Brain microvascular endothelial cell (primary cell): ENCODE measurements at regions not wholly inside any gene's neighbourhood (a gene's known extent, or its start where the extent isn't known, plus 50 kb on each side); places are given as distances from the start of the nearest gene placed in this dataset.

Experiments used
- DNase-seq: peaks from one replicate; pipeline ENCODE4 v3.0.0-alpha.2; 2020
- H3K27ac ChIP-seq: fragments of 250-450 bp; sonication (Bioruptor Pico); 2 replicates; pipeline ENCODE4 v1.5.1; 2020; ENCODE audit warnings: mild to moderate bottlenecking, moderate library complexity
- H3K27me3 ChIP-seq: fragments of 250-450 bp; sonication (Bioruptor Pico); replicated peaks from 2 replicates; pipeline ENCODE4 v1.5.1; 2020; ENCODE audit warnings: mild to moderate bottlenecking
- H3K36me3 ChIP-seq: fragments of 250-450 bp; sonication (Bioruptor Pico); replicated peaks from 2 replicates; pipeline ENCODE4 v1.5.1; 2020; ENCODE audit warnings: mild to moderate bottlenecking
- H3K4me3 ChIP-seq: 2 replicates; pipeline ENCODE4 v1.5.1; 2011; ENCODE audit warnings: low read depth, mild to moderate bottlenecking, control low read depth, low read length, moderate library complexity
- CTCF ChIP-seq: IDR thresholded peaks from 2 replicates; pipeline ENCODE4 v1.5.1; 2011; ENCODE audit warnings: low read depth, mild to moderate bottlenecking, moderate library complexity, low read length, control low read depth, inconsistent platforms; ENCODE audit errors: missing control alignments
- in situ Hi-C: cut with HindIII; loops from 2 replicates; pipeline ENCODE4 v1.10.0; 2017; ENCODE audit warnings: low sequenced_read_pairs, low pct_ligation_motif_present

GRCh38 chr4:138535316-138535715, 293.2 kb upstream of the SLC7A11 start:
- in situ Hi-C loops, result no loop called here

GRCh38 chr4:138522366-138522765, 280.2 kb upstream of the SLC7A11 start:
- peak; percentile 9 for DNase-seq
- H3K27ac ChIP-seq, result no peak overlapping the region
- peak; percentile 55 for TF ChIP-seq CTCF
- in situ Hi-C loops, result no loop called here
- no peaks in the 10 kb centered on the region for H3K36me3 ChIP-seq
- no peak overlapping the region for H3K4me3 ChIP-seq
- no peaks in the 10 kb centered on the region for H3K27me3 ChIP-seq

More at GRCh38 chr4:138535316-138535715, 293.2 kb upstream of the SLC7A11 start:
- no peaks in the 10 kb centered on the region for H3K27me3 ChIP-seq
- DNase-seq, result peak; percentile 43
- no peak overlapping the region for H3K4me3 ChIP-seq
- no peaks in the 10 kb centered on the region for H3K36me3 ChIP-seq
- H3K27ac ChIP-seq, result no peak overlapping the region
- TF ChIP-seq CTCF, result no peak

- H3K4me3 ChIP-seq, result no peak overlapping the region
- H3K27me3 ChIP-seq, result no peaks in the 10 kb centered on the region
- H3K27ac ChIP-seq, result no peak overlapping the region
- no peaks in the 10 kb centered on the region for H3K36me3 ChIP-seq
- no peak for TF ChIP-seq CTCF
- DNase-seq, result no peak
- in situ Hi-C loops, result no loop called here
Observed at GRCh38 chr4:138521809-138522208, 279.7 kb upstream of the SLC7A11 start.

GRCh38 chr4:138519436-138519835, 277.3 kb upstream of the SLC7A11 start:
- H3K27ac ChIP-seq, result no peak overlapping the region
- in situ Hi-C loops, result no loop called here
- no peak for TF ChIP-seq CTCF
- no peaks in the 10 kb centered on the region for H3K27me3 ChIP-seq
- no peak for DNase-seq
- H3K4me3 ChIP-seq, result no peak overlapping the region
- no peaks in the 10 kb centered on the region for H3K36me3 ChIP-seq

- TF ChIP-seq CTCF, result no peak
- Histone ChIP-seq H3K27me3 (no peaks in the 10 kb centered on the region), H3K36me3 (no peaks in the 10 kb centered on the region), H3K27ac (no peak overlapping the region), H3K4me3 (no peak overlapping the region)
- no peak for DNase-seq
- in situ Hi-C loops, result no loop called here
Observed at GRCh38 chr4:138513535-138513934, 271.4 kb upstream of the SLC7A11 start.

GRCh38 chr4:138512756-138513155, 270.6 kb upstream of the SLC7A11 start:
- TF ChIP-seq CTCF, result no peak
- H3K27me3 ChIP-seq, result no peaks in the 10 kb centered on the region
- no peak overlapping the region for H3K4me3 ChIP-seq
- DNase-seq, result no peak
- no peak overlapping the region for H3K27ac ChIP-seq
- in situ Hi-C loops, result no loop called here
- H3K36me3 ChIP-seq, result no peaks in the 10 kb centered on the region
